GM23338 (cell line): ENCODE measurements at regions not wholly inside any gene's neighbourhood (a gene's known extent, or its start where the extent isn't known, plus 50 kb on each side); places are given as distances from the start of the nearest gene placed in this dataset.

ENCODE experiments used
- ATAC-seq: fragments of 200-7000 bp; cut with Tn5 transposase; 3 replicates; pipeline ENCODE4 v1.9.1; 2020
- DNase-seq: peaks from one replicate; pipeline ENCODE4 v3.0.0-alpha.2; 2015; ENCODE audit warnings: low spot score
- H2AFZ ChIP-seq: fragments of 200-600 bp; sonication (generic); 2 replicates; pipeline ENCODE4 v1.8.0; 2016; ENCODE audit warnings: antibody characterized with exemption, mild to moderate bottlenecking, moderate library complexity
- H3F3A ChIP-seq: fragments of 200-600 bp; sonication (generic); replicated peaks from 2 replicates; pipeline ENCODE4 v1.8.0; 2017; ENCODE audit warnings: antibody characterized with exemption, mixed run types, low read depth
- H3K27ac ChIP-seq: fragments of 200-600 bp; sonication (generic); 2 replicates; pipeline ENCODE4 v1.6.1; 2016; ENCODE audit warnings: low read depth
- H3K27me3 ChIP-seq: fragments of 200-600 bp; sonication (generic); 2 replicates; pipeline ENCODE4 v1.8.0; 2016; ENCODE audit warnings: mild to moderate bottlenecking, mixed run types, moderate library complexity; ENCODE audit not compliant: insufficient read depth
- H3K36me3 ChIP-seq: fragments of 200-600 bp; sonication (generic); 2 replicates; pipeline ENCODE4 v1.8.0; 2016; ENCODE audit warnings: mild to moderate bottlenecking; ENCODE audit not compliant: insufficient read depth
- H3K4me1 ChIP-seq: fragments of 200-600 bp; sonication (generic); 2 replicates; pipeline ENCODE4 v1.8.0; 2016; ENCODE audit warnings: mild to moderate bottlenecking, moderate library complexity; ENCODE audit not compliant: insufficient read depth
- H3K4me2 ChIP-seq: fragments of 200-600 bp; sonication (generic); 2 replicates; pipeline ENCODE4 v1.7.1; 2017; ENCODE audit warnings: mixed run types
- H3K4me3 ChIP-seq: fragments of 200-600 bp; sonication (generic); 2 replicates; pipeline ENCODE4 v1.6.1; 2016; ENCODE audit warnings: mixed run types
- H3K79me2 ChIP-seq: fragments of 200-600 bp; sonication (generic); replicated peaks from 2 replicates; pipeline ENCODE4 v1.8.0; 2017; ENCODE audit warnings: mild to moderate bottlenecking; ENCODE audit not compliant: insufficient read depth
- H3K9me2 ChIP-seq: fragments of 200-600 bp; sonication (generic); 2 replicates; pipeline ENCODE4 v1.8.0; 2017; ENCODE audit not compliant: insufficient read depth
- H4K20me1 ChIP-seq: fragments of 200-600 bp; sonication (generic); replicated peaks from 2 replicates; pipeline ENCODE4 v1.8.0; 2017; ENCODE audit warnings: mild to moderate bottlenecking; ENCODE audit not compliant: insufficient read depth
- H3K27ac Mint-ChIP-seq: 2 replicates; pipeline ENCODE4 v1.8.0; 2020; ENCODE audit warnings: inconsistent platforms, mild to moderate bottlenecking, moderate library complexity, mixed read lengths
- H3K27me3 Mint-ChIP-seq: 3 replicates; pipeline ENCODE4 v1.8.0; 2022; ENCODE audit warnings: low read depth, mild to moderate bottlenecking, moderate library complexity, mixed read lengths, inconsistent platforms; ENCODE audit not compliant: insufficient read depth, poor library complexity
- H3K36me3 Mint-ChIP-seq: 3 replicates; pipeline ENCODE4 v1.8.0; 2021; ENCODE audit warnings: low read depth, mild to moderate bottlenecking, inconsistent platforms, moderate library complexity, mixed read lengths
- H3K4me1 Mint-ChIP-seq: 3 replicates; pipeline ENCODE4 v1.8.0; 2020; ENCODE audit warnings: mild to moderate bottlenecking, inconsistent platforms, mixed read lengths
- H3K4me3 Mint-ChIP-seq: 3 replicates; pipeline ENCODE4 v1.8.0; 2021; ENCODE audit warnings: moderate library complexity, mild to moderate bottlenecking, inconsistent platforms, mixed read lengths
- H3K9me3 Mint-ChIP-seq: 3 replicates; pipeline ENCODE4 v1.8.0; 2020; ENCODE audit warnings: moderate library complexity, mild to moderate bottlenecking, inconsistent platforms, mixed read lengths
- CREB1 ChIP-seq: fragments of 250-450 bp; sonication (Bioruptor Pico); IDR thresholded peaks from 2 replicates; pipeline ENCODE4 v1.5.0; 2020; ENCODE audit warnings: low read depth, mild to moderate bottlenecking, moderate library complexity
- CTCF ChIP-seq, 2 experiments: fragments of 200-600 bp in 1 of 2; sonication (generic) in 1 of 2; conservative IDR thresholded peaks; 2 replicates each; pipeline versions ENCODE4 v1.5.1 to v1.6.1; 2016 to 2017; ENCODE audit warnings: antibody characterized with exemption in 2 of 2, low read depth in 2 of 2, mild to moderate bottlenecking in 2 of 2, moderate library complexity in 1 of 2
- ETS1 ChIP-seq: IDR thresholded peaks from 2 replicates; pipeline ENCODE4 v1.6.1; 2016; ENCODE audit warnings: antibody characterized with exemption
- EZH2 ChIP-seq: fragments of 200-600 bp; sonication (generic); IDR thresholded peaks from one replicate; pipeline ENCODE4 v1.8.0; 2017; ENCODE audit warnings: antibody characterized with exemption, mild to moderate bottlenecking, low read depth; ENCODE audit not compliant: unreplicated experiment
- EZH2phosphoT487 ChIP-seq: fragments of 200-600 bp; sonication (generic); IDR thresholded peaks from one replicate; pipeline ENCODE4 v1.8.1; 2018; ENCODE audit warnings: antibody characterized with exemption; ENCODE audit not compliant: unreplicated experiment
- JUNB ChIP-seq: IDR thresholded peaks from one replicate; pipeline ENCODE4 v1.6.1; 2016; ENCODE audit warnings: antibody characterized with exemption; ENCODE audit not compliant: unreplicated experiment
- NANOG ChIP-seq: IDR thresholded peaks from 2 replicates; pipeline ENCODE4 v1.6.1; 2016; ENCODE audit warnings: antibody characterized with exemption, borderline replicate concordance
- POLR2AphosphoS5 ChIP-seq: IDR thresholded peaks from 2 replicates; pipeline ENCODE4 v1.6.1; 2016; ENCODE audit warnings: antibody characterized with exemption, low read depth
- REST ChIP-seq: IDR thresholded peaks from one replicate; pipeline ENCODE4 v1.6.1; 2018; ENCODE audit warnings: antibody characterized with exemption; ENCODE audit not compliant: unreplicated experiment
- STAT1 ChIP-seq: IDR thresholded peaks from one replicate; pipeline ENCODE4 v1.6.1; 2016; ENCODE audit warnings: antibody characterized with exemption; ENCODE audit not compliant: unreplicated experiment
- ZNF114 ChIP-seq: fragments of 250-450 bp; sonication (Bioruptor Pico); IDR thresholded peaks from 2 replicates; pipeline ENCODE4 v1.5.0; 2020; ENCODE audit warnings: mild to moderate bottlenecking, moderate library complexity
- ZNF331 ChIP-seq: fragments of 250-450 bp; sonication (Bioruptor Pico); IDR thresholded peaks from 2 replicates; pipeline ENCODE4 v1.5.0; 2020; ENCODE audit warnings: low read depth, mild to moderate bottlenecking, moderate library complexity
- ZNF462 ChIP-seq: fragments of 250-450 bp; sonication (Bioruptor Pico); IDR thresholded peaks from 2 replicates; pipeline ENCODE4 v1.5.0; 2020; ENCODE audit warnings: mild to moderate bottlenecking, moderate library complexity

- Histone ChIP-seq H3K27me3 (no peaks in the 10 kb centered on the region), H3K4me2 (no peak overlapping the region), H3K27ac (no peak overlapping the region), H3F3A (no peaks in the 10 kb centered on the region), H2AFZ (no peak overlapping the region), H3K36me3 (no peaks in the 10 kb centered on the region), H3K4me1 (no peaks in the 10 kb centered on the region), H3K4me3 (no peak overlapping the region), H3K9me2 (no peaks in the 10 kb centered on the region), H4K20me1 (no peaks in the 10 kb centered on the region), H3K79me2 (no peaks in the 10 kb centered on the region)
- Mint-ChIP-seq H3K4me3 (no peak overlapping the region), H3K27ac (no peak overlapping the region), H3K36me3 (no peaks in the 10 kb centered on the region), H3K27me3 (no peaks in the 10 kb centered on the region), H3K4me1 (no peaks in the 10 kb centered on the region), H3K9me3 (no peaks in the 10 kb centered on the region)
- no peak for DNase-seq
- no peak for ATAC-seq
- TF ChIP-seq POLR2AphosphoS5 = no peak
- TF ChIP-seq STAT1 = no peak
- TF ChIP-seq ZNF462 (CRISPR knock-in tag) = no peak
- no peak for TF ChIP-seq JUNB
- TF ChIP-seq EZH2phosphoT487 = no peak
- TF ChIP-seq ZNF114 (CRISPR knock-in tag) = no peak
- TF ChIP-seq ETS1 = no peak
- TF ChIP-seq NANOG = no peak
- no peak for TF ChIP-seq REST
- no peak for TF ChIP-seq EZH2
- no peak for TF ChIP-seq CREB1 (CRISPR knock-in tag)
- TF ChIP-seq ZNF331 = no peak
- no peak for TF ChIP-seq CTCF (conservative IDR thresholded peaks at IDR 0.05; ENCODE audit: low read depth in 2 of 2)
Measured at GRCh38 chr4:180009316-180009715, 2233.9 kb upstream of the TENM3 start.
